GM18873 (cell line): ENCODE measurements at regions not wholly inside any gene's neighbourhood (a gene's known extent, or its start where the extent isn't known, plus 50 kb on each side); places are given as distances from the start of the nearest gene placed in this dataset.

ENCODE experiments used
- ATAC-seq: cut with Tn5 transposase; IDR thresholded peaks from one replicate; pipeline ENCODE4 v1.9.1; 2021; ENCODE audit warnings: mild to moderate bottlenecking, moderate library complexity, moderate number of reproducible peaks; ENCODE audit not compliant: unreplicated experiment, low FRiP score

DNA sequence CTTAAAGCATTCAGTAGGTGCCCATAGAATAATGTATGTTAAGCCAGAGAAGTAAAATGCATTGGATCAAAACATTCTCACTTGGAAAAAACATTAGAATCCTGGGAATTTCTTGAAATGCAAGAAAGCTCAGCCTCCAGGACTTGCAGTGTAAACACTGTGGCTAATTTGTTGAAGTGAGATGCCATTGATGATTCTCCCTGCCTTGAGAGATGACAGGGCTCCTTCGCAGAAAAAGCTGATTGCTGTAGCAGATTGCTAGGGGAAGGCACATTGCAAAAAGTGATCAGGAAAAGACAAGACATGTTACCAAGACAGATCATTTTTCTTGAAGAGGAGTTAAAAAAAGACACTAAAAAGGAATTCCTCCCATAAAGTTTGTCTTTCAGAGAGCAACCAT, 204.2 kb upstream of the HMGA2 start:
- no peak for ATAC-seq

DNA sequence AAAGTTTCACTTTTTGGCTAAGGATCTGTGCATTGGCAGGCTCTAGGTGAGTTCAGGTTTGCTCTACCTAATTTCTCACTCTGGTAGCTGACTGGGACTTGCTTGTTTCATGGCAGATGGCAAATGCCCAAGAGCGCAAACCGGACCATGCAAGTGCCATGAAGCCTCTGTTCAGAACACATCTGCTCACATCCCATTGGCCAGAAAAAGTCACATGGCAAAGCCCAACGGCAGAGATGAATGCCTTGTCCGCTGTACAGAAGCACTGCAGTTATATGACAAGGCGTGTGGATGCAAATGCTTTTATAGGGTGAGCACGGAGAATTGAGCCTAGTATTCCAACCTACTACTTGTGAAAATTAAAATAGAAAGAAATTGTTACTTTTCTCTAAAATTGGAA, 202.2 kb upstream of the HMGA2 start:
- ATAC-seq = no peak

DNA sequence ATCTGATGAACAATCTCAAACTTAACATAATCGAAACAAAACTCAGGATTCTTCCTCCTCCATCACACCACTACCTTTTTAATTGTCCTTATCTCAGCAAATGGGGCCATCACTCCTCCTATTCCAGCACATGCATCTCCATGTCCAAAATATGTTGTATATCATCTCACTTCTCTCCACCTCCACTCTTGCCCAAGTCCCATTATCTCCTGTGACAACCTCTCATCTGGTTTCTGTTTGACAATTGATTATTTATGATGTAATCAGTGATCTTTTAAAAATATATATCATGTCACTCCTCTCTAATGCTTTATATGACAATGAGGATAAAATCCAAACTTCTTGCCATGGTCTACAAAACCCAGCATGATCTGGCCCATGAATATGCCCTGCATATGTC, 200.8 kb upstream of the HMGA2 start:
- ATAC-seq = no peak

DNA sequence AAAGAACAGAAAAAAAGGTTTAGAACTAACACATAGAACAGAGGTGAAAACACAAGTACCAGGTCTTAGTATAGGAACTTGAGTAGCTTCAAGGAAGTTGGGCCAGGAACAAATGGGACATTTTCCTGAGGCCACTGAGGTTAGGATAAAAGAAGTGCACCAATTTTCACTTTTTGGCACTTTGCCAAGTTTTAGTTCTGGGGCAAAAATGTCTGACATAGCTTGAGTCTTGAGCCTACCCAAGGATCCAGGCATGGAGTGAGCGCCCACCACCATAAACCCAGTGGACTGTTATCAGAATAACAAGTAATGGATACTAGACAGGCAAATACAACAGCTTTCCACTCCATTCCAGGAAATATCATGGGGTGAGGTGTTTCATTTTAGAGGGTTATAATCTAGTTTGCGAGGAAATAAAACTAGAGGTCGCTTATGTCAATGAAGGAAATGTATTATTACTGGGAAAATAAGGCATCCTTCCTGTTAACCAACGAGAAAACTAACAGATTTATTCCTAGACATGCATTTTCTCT, 199.7 kb upstream of the HMGA2 start:
- ATAC-seq = no peak

DNA sequence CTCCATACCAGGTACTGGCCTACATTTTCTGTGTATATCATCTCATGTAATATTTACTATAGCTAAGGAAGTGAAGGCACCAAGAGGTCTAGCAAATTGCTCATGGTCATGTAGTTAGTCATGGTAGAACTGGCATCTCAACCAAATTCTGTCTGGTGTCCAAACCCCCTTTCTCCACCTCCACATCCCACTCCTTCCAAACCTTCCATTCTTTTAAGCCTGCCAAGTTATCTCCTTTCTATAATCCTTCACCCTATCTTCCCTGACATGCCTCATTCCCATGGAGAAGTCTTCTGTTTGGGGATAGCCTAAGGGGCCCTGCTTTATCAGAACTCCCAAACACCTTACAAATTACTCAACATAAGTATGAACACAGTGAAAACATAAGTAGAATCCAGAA, 196.2 kb upstream of the HMGA2 start:
- no peak for ATAC-seq

DNA sequence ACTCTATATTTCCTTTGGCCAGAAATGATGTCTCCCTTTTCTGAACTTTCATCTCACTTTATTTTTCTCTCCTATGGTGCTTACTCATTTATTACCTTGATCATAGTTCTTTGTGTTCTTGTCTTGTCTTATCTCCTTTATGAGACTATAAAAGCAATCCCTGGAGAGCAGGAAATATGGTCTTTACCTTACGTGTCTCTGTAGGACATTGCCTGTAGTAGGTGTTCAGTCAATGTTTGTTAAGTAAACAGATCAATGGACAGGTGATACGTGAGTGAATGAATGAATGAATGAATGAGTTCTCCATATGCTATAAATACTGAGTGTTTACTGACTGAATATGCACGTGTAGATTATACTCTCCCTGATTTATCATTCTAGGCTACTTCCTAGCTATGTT, 193.7 kb upstream of the HMGA2 start:
- no peak for ATAC-seq

DNA sequence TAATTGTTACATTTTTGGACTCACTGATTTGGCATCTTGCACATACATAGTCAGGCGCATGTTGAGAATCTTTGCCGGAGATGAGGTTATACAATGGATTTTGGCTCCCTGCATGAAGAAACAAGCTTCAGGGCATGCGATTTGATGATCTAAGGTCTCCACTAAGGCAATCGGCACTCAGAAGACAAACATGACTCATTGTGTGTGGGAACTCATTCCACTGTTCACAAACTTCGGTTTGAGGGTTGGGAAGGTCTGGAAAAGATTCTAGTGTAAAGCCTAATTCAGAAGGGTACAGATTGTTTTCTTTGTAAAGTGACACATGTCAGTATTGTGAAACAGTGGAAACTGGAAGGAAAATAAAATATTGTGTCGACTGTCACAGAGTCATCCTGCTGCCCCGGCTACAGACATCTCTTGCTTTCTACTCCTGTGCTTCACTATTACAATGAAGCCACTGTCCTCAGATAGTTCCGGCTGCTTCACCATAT, 192.6 kb upstream of the HMGA2 start:
- no peak for ATAC-seq

DNA sequence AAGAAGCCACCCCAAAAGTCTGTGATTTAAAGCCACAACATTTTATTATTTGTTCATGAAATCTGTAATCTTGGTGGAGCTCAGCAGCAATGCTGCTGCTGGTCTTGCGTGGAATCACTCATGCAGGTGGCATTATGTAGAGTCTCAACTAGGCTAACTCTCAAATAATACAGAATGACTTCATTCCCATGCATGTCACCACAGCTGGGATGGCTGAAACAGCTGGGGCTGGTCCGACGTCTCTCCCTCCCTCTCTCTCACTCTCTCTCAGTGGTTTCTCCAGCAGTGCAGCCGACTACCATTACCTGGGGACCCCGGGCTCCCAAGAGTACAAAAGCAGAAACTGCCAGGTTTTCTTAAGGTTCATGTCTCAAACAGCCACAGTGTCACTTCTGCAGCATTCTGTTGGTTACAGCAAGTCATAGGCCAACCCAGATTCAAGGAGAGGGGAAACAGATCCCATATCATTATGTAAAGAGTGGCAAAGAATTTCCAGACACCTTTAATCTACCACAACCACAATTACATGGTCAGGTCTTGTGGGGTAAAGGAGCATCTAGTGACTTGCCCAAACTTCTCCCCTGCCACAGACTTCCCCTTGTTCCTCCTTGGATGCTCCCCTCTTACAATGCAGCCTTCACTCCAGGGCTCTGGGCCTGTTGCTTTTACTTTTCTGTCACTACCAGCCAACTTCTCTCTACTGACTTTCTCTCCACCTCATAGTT, 192.0 kb upstream of the HMGA2 start:
- no peak for ATAC-seq

DNA sequence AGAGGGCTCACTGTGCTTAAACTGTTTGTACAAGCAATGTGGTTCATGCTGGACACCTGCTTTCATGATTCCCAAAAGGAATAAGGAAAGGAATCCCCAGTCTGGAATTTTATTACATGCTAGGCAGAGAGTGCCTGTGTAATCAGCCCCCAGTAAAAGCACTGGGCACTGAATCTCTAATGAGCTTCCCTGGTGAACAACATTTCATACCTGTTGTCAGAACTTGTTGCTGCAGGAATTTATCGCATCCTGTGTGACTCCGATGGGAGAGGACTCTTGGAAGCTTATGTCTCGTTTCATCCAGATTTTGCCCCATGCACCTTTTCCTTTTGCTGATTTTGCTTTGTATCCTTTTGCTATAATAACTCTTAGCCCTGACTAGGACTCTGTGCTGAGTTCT, 190.2 kb upstream of the HMGA2 start:
- no peak for ATAC-seq

DNA sequence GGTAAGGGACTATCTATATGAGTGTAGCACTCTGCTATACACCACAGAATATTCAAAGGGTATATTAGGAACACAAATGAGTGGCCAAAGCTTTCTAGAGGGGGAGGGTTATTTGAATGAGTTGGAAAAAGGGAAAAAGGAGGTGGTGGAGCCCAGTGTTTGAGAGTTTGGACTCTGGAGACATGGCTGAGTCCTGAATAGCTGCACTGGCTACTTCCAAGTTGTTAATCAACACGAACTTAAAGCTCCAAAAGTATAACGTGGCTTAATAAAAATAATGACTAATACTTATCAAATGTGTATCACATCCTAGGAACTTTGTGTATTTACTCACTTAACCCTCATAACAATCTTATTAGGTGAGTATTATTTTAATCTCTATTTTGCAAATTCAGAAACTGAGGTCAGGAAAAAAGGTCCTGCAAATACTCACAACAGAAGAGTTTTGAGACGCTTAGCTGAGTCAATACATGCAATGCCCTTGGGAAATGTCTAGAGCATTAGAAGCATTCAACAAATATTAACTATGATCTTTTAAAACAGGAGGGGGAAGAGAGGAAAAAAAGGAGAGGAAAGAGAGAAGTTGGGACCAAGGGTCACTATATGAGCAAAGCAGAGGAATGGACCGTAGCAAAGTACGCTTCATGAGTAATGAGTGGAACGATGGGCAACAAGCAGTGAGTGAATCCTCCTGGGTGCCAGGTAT, 189.5 kb upstream of the HMGA2 start:
- no peak for ATAC-seq

DNA sequence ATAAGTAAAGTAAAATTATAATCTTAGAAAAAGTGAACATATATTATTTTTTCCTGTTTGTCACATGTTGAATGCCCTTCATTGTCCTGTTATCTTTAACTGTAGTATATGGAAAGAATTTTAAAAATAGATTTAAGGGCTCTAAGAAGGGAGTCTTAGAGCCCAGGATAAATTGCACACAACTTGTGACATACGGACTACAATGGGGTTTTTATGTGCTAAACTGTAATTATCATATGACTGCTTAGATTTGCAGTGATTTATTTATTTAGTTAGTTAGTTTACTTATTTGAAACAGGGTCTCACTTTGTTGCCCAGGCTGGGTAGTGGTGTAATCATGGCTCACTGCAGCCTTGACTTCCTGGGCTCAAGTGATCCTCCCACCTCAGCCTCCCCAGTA, 187.8 kb upstream of the HMGA2 start:
- ATAC-seq = no peak

DNA sequence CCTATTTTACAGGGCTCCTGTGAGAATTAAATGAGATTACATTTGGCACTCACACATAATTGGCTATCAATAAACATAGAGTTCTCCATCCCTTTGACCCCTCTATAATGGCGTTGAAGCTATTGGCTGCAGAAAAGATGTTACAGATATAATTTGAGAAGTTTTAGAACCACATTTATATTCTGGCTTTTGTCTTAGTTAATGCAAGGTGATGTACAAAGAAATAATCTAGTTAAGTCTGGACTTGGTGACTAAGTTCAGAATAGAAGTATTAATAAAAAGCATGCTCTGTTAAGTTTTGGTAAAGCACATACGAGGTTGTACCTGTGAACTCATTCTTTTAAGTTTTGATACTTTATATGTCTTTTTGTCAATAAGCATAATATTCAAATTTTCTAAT, 187.1 kb upstream of the HMGA2 start:
- no peak for ATAC-seq

DNA sequence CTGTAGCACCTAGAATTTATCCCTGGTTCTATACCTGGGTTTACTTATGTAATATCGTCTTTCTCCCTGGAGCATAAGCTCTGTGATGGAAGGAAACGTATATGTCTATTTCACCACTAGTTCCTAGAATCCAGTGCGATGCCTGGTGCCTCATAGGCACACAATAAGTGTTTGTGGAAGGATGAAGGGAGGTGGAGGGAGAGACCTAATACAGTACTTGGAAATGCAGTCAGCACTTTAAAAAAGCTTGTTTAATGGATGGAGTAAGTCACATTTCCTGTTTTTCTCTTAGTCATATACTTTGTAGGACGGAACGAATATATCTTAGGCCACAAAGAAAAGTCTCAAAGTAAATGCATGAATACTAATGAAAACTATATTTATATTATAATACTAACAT, 186.5 kb upstream of the HMGA2 start:
- ATAC-seq = no peak

DNA sequence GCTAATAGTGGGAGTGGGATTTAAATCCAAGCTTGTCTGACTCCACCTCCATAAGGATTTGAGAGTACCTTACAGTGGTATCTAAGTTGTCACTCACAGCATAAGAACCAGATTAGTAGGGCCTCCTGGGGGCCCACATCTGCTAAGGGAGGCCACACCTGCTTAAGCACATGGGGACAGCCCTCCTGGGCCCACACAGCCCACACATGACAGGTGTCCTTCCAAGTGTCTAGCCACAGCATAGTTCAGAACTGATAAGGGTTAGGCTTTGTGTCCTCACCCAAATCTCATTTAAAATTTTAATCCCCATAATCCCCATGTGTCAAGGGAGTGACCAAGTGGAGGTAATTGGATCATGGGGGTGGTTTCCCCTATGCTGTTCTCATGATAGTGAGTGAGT, 186.0 kb upstream of the HMGA2 start:
- ATAC-seq = no peak

DNA sequence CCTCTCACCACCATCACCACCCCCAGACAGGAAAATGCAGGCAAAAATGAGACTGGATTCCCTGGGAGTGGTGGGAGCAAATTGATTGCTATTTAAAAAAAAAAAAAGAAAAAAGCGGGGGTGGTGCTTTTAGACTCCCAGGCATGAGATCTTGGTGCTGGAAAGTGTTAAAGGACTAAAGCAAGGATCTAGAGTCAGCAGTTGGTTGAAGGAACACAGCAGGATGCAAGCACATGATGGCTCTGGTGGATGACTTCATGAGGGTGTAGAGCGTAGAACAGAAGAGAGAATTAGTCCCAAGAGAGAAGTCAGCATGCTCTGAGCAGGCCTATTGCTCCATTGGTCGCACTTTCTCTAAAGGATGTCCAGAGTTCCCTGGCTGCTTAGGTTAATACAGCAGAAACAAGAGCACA, 183.8 kb upstream of the HMGA2 start:
- ATAC-seq = no peak

DNA sequence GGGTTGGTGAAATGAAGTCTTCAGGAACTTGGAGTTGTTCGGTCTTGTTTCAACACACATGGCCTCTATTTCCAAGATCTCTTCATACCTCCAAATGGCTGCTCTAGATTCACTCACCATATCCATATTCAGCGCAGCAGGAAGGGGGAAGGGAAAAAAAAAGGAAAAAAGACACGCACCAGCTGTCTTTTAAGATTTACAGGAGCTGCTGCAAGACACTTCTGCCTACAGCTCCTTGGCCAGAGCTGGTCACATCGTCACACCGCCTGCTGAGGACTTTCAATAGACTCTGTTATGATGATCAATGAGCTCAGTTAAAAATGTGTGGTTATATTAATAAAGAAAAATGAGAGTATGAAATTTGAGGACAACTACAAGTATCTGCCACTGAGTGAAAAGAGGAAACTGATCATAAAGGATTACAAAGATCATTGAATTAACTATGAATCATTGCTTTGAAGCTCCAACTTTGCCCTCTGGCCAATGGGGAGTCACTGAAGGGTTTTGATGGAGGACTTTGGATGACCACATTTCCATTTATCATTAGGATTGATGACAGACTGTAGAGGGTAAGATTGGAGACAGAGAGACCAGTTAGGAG, 182.1 kb upstream of the HMGA2 start:
- no peak for ATAC-seq

DNA sequence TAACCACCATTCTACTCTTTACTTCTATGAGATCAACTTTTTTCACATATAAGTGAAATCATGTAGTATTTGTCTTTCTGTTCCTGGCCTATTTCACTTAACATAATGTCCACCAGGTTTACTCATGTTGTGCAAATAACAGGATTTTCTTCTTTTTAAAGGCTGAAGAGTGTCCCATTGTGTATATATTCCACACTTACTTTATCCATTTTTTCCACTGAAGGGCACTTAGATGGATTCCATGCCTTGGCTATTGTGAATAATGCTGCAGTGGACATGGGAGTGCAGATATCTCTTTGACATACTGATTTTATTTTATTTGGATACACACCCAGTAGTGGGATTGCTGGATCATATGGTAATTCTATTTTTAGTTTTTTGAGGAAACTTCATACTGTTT, 181.1 kb upstream of the HMGA2 start:
- no peak for ATAC-seq

DNA sequence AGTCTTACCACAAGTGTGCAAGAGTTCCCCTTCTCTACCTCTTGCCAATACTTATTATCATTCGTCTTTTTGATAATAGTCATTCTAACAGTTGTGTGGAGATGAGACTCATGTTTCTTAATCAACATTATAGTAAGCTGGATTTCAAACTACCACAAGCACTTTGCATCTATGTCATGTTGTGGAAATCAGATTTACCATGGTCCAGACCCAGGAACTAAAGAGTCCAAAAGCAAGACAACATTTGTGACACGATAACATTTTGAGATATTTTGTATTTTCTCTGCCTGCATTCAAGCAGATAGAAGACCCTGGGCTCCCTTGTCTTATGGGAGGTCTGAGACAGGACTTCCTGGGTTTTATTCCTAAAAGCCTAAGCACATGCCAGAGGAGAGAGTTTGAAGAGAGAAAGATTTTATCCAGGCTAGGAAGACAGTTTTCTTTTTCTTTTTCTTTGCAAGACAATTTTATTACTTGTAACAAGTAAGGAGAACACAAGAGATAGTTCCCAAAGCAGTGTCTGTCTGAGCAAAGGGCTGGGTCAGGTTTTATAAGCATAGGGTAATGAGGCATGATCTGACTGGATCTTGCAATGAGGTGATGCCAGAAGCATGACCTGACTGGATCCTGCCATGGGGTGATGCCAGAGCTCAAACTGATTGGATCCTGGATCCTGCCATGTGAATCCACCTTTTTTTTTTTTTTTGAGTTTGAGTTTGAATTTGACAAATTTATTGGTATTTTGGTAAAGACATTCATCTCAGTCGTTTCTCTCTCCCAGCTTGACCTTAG, 180.5 kb upstream of the HMGA2 start:
- ATAC-seq = no peak

DNA sequence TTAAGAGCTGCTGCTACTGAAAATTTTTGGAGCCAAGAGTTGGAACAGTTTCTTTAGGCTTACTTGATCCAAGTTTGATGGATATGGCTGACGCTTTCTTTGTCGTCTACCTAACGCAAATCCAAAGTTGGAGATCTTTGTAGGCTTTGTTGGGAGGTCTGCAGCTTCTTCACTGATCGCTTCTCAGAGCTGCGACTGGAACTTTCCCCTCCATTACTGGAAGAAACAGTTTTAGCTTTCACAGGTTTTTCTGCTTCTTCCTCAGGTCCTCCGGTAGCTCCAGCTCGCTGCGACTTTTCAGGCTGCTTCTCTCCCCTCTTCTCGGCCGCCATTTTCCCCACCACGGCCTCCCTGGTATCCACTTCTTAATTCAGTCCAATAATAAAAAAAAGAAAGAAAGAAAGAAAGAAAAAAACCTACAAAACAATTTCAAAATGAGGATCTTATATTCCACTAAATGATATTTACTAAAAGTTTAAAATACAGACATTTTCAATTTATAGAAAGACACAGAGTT, 178.1 kb upstream of the HMGA2 start:
- ATAC-seq = no peak

DNA sequence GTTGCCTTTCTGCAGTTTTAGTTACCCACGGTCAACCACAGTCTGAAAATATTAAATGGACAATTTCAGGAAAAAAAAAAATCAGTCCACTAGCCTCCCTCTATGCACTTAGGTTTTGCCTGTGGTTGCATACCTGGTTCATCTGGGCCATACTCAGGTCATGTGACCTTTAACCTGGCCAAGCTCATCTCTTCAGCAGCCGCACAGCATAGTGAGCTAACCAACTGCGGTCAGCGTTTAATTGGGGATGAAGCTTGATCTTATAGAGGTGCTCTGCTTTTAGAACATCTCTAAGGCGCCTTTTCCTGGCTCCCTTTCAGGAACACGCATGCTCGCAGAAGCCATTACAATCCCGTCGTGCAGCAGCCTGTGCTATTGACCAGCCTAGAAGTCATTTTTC, 177.2 kb upstream of the HMGA2 start:
- no peak for ATAC-seq

DNA sequence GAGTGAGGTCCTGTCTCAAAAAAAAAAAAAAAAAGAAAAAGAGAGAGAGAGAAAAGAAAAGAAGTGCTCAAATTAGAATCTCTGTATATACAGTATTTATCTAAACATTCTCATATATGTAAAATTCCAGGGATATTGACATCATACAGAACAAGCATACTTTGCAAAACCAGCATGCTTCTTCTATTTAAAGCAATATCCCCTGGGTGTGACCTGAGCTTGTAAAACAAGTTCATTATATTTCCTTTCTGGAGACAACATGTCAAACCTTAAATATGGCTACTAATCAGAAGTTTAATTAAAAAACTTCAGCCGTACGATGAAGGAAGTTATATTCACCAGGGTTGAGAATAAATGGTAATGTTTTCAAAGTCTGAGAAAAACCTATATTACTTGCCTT, 175.8 kb upstream of the HMGA2 start:
- ATAC-seq = no peak
